OCI-LY3 (cell line): ENCODE measurements at regions not wholly inside any gene's neighbourhood (a gene's known extent, or its start where the extent isn't known, plus 50 kb on each side); places are given as distances from the start of the nearest gene placed in this dataset.

Experiments used
- EZH2phosphoT487 ChIP-seq: fragments of 200-600 bp; shearing (Covaris generic); IDR thresholded peaks from 2 replicates; pipeline ENCODE4 v1.6.1; 2018; ENCODE audit warnings: antibody characterized with exemption, mixed run types, low read depth
- TF ChIP-seq, protein P1 (sequence below): fragments of 200-600, 300-600 bp; sonication (generic); IDR thresholded peaks from 2 replicates; pipeline ENCODE4 v1.5.1; 2014; ENCODE audit warnings: antibody characterized with exemption, low read length, low read depth

DNA sequence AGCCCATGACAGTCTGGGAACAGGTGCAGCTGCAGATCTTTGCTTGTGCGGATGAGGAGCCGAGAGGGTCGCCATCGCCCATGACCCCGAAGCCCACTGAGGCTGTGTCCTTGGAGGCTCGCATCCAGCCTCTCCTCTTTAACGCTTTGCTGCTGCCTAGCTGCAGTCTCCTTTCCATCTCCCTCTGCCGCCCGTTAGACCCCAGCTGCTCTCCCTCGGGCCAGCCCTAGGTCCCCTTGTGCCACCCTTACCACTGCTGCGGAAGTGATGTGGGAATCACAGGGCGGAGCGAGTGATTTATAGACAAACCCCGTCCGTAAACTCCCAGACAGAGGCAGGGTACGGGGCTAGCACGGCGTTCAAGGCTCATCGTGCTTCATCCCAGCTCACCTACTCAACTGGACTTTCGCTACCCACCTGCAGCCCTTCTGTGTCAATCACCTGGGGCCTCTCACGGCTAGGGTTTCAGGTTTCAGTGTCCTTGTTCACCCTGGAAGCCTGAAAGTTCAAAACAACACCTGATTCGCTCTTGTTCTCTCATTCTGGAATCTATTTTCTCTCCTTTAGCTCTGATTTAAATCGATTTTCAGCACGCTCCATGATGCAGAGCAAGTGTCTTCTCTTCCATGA lies 76.1 kb downstream of the PAX1 start:
- TF ChIP-seq, protein P1, sequence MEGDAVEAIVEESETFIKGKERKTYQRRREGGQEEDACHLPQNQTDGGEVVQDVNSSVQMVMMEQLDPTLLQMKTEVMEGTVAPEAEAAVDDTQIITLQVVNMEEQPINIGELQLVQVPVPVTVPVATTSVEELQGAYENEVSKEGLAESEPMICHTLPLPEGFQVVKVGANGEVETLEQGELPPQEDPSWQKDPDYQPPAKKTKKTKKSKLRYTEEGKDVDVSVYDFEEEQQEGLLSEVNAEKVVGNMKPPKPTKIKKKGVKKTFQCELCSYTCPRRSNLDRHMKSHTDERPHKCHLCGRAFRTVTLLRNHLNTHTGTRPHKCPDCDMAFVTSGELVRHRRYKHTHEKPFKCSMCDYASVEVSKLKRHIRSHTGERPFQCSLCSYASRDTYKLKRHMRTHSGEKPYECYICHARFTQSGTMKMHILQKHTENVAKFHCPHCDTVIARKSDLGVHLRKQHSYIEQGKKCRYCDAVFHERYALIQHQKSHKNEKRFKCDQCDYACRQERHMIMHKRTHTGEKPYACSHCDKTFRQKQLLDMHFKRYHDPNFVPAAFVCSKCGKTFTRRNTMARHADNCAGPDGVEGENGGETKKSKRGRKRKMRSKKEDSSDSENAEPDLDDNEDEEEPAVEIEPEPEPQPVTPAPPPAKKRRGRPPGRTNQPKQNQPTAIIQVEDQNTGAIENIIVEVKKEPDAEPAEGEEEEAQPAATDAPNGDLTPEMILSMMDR: no peak
- TF ChIP-seq EZH2phosphoT487: no peak
